Dedifferentiated amniotic fluid mesenchymal stem cell (primary cell): ENCODE measurements at regions not wholly inside any gene's neighbourhood (a gene's known extent, or its start where the extent isn't known, plus 50 kb on each side); places are given as distances from the start of the nearest gene placed in this dataset.

ENCODE experiments used
- DNase-seq: peaks from one replicate; pipeline ENCODE4 v3.0.0-alpha.2; 2016; ENCODE audit errors: extremely low spot score

DNA sequence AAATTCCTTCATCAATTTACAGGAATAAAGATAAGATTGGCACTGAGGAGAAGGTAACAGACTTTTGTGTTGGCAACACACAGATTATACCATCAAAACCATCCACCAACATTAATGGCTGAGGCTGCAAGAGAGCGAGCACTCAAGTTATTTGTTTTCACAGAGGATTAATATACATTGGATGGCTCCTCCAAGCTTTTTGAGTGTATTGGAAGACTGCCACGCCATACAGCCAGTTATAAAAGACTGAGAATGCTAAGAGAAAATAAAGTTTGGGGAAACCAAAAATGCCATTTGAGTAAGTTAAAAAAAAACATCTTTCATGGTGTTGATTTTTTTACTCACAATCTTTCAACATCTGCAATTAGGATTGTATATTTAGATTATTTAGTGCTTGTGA is 973.8 kb upstream of the SLC35B3 start:
- DNase-seq: no peak

DNA sequence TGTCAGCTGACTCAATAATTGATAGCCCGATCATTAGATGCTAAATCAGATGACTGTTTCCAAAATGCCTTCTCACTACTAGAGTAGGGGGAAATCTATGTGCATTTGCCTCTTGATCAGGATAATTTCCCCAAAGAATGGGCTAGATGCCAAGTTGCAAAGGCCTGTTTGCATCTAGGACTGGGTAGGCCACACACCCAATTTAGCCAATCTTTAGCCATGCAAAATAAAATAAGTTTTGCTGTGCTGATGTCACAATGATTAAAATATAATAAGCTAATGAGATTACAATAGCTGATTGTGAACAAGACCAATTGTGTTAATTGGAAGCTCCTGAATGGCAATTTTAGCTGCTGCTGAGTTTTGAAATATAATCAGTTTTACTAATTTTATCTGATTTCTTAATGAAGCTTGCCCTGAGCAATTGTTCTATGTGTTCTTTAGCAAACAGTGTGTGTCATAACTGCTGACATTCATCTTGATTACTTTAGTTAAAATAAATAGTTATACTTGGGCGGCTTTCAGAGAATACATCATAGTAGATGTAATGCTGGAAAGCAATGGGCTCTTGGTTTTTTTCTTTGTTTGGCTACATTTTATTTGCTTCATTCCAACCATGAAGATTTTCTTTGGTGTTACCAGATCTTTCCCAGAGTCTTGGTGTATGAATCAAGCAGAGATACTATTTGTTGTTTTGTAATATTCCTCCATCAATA is 973.2 kb upstream of the SLC35B3 start:
- DNase-seq: peak; percentile 50

DNA sequence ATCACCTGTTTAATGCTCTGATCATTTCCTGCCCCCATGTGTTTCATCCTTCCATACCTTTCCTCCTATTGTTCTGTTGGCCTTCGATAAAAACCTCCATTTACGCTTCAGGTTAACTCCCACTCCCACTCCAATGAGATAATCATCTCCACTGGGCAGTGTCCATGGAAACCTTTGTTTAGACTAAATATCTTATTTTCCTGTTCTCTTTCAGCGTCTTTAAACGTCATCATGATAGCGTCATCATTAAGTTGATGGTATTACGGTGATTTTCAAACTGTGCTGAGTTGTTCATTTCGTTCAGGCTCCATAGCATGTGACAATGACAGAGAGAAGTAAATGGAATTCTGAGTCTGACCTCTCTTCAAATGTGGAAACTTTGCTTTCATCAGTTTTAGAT is 970.5 kb upstream of the SLC35B3 start:
- no peak for DNase-seq

DNA sequence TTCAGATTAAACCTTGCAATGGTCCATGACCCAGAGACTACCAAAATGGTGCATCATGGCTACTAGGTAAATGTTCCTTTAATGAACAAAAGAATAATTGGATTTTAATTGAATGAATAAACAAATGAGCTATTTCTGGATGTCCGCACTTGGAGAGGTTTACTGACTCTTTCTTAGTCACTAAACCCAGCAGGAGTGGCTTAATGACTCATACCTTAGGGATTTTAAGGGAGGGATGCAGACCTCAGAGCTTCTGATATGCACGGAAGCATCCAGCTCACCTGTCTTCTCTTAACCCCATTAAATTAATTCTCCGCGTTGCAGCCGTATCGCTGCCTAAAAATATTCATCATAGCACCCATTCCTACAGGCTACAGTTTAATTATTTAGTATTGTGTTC is 970.0 kb upstream of the SLC35B3 start:
- DNase-seq: no peak

DNA sequence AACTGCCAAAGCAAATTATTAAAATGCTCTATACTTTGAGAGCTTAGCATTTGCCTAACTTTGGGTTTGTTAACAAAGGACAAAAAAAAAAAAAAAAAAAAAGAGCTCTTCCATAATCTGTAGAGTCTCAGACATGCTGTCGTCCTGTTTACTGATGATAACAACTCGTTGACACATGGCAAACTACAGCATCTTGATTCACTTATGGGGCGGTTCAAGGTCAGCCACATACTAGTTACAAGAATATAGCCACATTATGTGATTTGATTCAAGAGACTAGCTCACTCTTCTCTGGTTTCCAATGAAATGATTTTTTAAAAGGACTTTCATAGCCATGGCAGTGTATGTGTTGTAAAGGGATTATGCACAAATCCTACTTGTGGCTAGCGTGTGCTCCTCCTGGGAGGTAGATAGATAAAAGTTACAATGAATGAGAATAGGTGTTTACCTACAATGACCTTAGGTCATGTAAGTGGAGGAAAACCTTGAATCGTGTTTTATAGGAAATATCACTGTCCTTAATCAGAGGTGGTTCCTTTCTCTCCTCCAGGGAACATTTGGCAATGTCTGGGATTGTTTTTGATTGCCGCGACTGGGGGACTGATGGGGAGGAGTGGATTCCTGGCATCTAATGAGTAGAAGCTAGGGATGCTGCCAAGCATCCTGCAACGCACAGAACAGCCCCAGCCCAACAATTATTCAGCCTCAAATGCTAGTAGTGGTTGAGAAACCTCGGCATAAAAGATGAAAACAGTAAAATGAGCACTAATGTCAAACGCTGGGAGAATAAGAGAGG is 969.2 kb upstream of the SLC35B3 start:
- DNase-seq: no peak

DNA sequence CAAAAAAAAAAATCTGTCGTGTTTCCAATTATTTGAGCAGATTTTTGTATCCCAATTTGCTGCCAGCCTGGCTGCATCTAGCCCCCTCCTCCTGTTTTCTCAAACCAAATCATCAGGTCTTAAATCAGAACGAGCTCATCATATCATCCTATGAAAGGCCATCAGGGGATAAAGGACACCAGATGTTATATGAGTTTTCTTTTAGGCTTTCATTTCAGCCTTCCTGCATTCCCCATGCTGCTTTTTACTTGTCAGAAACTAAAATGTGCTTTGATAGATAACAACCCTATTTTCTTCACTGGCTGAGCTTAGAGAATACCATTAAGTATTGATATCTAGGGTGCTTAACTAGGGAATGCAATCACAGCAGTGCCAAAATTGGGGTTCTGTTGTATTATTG is 968.4 kb upstream of the SLC35B3 start:
- DNase-seq: no peak

DNA sequence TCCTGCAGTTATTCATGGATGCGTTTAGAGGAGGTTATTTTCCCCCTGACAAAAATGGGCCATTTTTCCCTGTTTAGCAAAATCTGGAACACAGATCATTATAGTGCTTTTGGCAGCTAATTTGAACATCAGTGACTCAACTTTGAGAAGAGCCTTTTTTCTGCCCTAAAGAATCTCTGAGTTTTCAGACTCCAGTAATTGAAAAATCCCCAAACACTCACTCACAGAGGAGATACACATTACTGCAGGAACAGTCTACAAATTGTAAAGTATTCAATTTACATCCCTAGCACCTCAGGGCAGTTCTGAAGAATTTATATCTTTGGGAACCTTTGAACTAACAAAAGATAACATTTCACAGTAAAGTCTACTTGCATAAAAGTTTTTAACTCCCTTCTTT is 966.6 kb upstream of the SLC35B3 start:
- no peak for DNase-seq

DNA sequence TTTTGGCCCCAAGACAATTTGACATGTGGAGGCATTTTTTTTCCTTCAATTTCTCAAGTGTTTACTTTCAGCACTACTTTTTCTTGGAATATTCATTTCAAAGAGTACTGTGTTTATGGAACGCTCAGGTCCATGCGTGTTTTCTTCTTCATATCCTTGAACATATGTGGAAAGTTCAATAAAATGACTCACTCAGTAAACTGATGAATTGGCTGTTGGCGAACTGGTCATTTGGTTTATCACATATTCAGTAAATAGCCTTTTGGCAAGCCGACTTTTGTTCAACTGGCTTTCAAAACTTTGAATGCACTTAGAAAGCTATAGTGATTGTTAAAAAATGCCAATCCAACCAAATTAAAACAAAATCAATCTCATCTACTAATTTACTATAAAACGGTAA is 964.6 kb upstream of the SLC35B3 start:
- no peak for DNase-seq

DNA sequence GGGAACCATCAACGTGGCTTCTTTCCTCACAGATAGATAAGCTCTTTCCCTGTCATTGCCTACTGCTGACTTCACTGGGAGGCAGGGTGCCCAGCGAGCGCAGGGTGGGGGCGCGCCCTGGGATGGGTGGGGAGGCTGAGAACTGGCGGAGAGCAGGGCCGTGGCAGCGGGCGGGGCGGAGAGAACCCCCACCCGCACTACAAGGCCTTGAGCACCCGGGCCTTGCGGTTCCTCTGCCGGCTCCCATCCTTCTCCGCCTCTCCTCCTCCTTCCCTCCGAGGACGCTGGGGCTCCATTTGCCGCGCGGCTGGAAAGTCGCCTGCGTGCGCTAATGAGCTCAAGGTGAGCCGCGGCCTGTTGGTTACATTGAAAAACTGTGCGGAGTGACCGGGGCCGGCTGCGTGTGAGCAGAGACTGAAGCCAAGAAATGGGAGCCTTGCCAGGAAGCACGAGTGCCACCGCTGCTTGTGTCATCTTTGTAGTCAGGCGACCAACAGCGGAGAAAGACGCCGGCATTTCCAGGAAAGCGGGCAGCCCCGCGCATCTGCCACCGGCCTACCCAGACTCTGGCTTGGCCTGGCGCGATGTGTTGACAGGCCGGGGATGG is 963.5 kb upstream of the SLC35B3 start:
- DNase-seq: no peak

DNA sequence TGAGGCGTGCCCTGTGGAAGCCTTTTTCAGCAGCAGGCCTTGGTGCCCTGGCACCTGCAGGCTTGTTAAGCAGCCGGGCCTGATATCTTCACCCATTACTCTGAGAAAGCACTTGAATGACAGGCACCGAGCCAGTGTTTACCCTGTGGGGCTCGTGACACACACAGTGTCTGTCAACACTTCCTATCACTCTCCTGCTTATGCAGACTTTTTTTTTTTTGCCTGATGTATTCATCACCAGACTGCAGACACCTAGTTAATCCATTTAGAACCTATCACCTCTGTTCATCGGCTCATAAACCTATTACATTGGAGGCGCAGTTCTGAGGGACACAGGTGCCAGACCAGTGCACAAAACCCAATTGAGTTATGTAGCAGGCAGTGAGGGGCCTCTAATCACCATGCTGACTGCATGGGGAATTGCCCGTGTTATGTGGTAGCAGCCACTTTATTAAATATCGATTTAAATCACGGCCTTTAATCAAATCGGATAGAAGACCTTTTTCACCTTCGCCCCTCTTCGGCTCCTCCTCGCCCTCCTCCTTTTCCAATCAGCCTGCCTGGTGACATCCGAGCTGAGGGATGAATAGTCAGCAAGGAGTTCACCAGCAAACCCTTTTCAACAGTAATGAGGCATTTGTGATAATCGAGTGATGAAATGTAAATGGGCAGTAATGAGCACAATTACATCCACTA is 962.9 kb upstream of the SLC35B3 start:
- no peak for DNase-seq

DNA sequence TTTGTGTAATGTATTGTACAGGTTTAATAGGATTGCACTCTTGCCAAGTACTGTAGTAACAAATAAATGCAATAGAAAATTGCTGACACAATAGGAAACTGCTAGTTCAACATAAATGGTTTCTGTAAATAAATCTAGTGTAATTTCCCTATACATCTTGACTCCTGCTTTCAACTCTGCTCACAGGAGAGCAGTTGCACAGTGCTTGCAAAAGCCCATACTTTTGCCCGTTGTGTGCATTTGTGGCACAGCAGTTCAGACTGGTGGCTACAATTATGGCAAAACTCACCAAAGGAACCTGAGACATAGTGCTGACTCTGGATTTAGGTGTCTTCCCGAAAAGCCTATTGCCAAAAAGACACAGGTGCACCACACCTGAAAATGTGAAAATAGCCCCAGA is 953.3 kb upstream of the SLC35B3 start:
- no peak for DNase-seq

DNA sequence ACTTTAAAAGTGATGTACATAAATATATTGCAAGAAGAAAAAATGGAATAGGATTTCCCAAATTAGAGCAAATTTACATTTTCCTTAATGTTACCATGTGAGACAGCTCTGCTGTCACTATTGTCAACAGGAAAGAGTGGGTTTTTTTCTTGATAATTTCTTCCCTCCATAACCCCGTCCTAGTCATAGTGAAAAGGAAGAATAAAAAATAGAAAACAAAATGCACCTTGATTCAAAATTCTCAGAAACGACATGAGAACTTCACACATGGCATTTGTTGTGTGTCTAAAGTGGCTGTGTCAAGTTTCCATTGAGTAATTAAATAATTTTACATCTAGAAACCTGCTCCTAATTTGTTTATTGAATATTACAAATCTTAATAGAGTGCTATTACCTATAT is 945.2 kb upstream of the SLC35B3 start:
- no peak for DNase-seq

DNA sequence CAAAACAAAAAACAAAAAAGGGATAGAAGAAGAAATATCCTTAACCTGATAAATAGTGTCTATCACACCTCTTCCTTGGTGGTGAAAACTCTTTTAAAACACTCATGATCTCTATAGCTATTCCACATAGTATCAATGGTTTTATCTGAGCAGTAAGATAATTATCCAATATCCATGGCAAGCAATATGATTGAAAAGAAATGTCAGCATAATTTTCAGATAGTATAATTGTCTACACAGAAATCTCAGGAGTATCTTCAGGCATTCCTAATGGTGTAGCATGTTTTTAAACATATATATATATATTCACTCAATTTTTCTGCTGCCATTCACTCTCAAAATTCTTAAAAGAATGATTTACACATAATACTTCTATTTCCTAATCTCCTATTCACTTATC is 938.0 kb upstream of the SLC35B3 start:
- no peak for DNase-seq

DNA sequence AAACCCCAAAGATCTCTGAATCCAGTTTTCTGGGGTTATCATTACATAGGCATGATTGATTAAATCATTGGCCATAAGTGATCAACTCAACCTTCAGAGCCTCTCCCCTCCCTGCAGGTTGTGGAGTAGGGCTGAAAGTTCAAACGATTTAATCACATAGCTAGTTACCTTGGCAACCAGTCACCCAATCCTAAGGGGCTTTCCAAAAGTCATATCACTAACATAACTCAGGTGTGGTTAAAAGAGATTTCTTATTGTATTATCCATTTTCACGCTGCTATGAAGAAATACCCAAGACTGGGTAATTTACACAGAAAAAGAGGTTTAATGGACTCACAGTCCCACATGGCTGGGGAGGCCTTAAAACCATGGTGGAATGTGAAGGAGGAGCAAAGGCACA is 935.1 kb upstream of the SLC35B3 start:
- DNase-seq: no peak

DNA sequence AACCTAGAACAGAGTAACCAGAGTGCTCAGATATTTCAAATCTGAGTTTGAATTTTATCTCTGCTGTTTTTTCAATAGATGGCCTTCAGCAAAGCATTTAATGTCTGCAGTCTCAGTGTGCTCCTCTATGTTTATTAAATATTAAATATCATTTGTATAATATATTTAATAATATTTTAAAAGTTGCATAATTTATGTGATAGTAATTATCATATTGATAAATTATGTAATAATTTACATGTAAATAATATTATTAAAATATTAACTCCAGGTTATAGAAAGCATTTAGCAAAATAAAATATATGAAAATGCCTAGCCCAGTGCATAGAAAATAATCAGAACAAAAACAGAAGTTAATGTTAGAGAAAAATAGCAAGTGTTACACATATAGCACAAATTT is 930.0 kb upstream of the SLC35B3 start:
- no peak for DNase-seq

DNA sequence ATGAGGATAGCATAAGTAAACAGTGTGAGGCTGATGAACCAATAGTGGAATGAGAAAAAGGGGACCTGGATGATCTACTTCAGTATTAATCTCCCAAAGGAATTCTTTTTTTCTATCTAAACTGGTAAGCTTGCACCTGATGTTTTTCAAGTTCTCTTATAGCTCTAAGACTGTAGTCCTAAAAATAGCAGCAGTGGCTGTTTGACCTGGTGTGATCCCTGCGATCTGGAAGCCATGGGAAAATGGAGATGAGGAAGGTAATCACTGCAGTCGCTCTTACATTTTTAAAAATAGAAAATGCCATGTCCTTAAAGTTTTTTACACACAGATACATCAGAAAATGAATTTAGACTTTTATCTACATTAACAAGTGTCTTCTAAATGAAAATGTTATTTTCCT is 926.4 kb upstream of the SLC35B3 start:
- DNase-seq: no peak

DNA sequence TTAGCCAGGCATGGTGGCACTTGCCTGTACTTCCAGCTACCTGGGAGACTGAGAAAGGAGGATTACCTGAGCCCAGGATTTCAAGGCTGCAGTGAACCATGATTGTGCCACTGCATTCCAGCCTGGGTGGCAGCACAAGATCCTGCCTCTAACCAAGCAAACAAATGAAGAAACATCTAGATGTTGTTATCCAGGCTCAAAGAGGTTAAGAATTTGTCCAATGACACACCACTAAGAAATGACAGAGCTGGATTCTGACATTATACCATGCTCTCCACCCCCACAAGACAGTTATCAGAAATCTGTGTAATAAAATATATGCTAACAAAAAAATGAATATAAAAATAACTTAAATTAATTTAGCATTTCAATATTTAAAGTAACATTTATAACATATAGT is 925.5 kb upstream of the SLC35B3 start:
- DNase-seq: no peak

DNA sequence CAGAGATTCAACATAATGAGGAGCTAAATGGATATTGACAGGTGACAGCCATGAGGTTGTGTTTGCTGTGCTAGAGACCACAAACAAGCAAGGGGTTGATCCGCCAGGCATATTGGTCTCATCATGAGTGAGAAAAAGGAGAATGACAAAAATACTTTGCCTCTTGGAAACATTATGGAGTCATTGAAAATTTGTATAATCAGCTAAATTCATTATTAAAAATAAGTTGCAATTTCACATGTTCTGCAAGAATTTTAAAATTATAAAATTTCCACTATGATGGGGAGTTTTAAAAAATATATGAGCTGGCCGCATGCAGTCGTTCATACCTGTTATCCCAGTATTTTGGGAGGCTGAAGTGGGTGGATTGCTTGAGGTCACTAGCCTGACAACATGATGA is 912.3 kb upstream of the SLC35B3 start:
- DNase-seq: no peak

DNA sequence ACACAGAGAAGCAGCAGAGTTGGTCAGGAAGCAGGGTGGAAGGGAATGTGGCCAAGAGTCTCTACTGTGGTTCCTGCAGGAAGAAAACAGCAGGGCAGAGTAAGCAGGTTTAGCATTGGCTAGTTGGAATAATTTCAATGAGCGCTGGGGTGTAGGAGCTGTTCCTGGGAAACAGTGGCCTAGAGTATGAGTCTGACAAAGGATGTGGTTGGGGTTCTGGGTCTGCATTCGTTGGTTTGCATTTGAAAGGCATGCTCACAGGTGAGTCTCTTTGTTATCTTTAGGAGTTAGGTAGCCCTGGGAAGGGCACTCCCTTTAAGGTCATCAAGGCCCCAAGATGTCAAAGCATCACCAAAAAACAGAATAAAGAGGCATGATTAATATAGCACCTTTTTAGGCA is 911.6 kb upstream of the SLC35B3 start:
- no peak for DNase-seq

DNA sequence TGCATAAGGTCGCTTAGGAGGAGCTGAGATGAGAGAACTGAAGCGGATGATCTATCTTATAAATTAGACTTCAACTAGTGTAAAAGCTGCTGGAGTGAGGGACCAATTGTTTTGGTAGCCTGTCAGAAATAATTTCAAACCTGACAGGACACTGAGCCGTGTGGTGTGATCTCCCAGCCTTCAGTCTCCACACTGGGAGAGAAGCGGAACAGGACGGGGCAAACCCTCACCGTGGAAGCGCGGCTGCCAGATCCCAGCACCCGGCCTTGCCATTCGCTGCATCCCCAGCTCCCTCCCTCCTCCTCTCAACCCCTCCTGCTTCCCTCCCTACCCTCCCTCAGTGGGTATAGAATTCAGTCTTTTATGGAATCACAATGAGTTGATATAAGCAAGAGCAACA is 900.1 kb upstream of the SLC35B3 start:
- no peak for DNase-seq

DNA sequence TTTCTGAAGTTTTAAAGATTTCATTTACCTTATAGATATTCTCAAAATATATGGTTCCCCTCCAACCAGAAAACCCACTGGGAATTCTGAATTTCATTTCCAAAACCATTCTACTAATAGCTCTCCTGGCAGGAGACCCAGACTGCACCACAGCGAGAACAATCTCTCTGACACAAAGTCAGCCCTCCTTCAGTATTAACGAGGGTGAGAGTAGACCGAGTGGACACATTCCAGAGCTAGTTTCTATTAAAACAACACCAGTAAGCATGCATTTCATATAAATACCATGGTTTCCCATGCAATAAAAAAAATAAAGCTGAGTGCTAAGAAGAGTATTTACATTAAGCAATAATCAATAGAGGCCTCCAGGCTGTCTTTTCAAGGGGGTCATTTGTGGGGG is 899.6 kb upstream of the SLC35B3 start:
- no peak for DNase-seq

DNA sequence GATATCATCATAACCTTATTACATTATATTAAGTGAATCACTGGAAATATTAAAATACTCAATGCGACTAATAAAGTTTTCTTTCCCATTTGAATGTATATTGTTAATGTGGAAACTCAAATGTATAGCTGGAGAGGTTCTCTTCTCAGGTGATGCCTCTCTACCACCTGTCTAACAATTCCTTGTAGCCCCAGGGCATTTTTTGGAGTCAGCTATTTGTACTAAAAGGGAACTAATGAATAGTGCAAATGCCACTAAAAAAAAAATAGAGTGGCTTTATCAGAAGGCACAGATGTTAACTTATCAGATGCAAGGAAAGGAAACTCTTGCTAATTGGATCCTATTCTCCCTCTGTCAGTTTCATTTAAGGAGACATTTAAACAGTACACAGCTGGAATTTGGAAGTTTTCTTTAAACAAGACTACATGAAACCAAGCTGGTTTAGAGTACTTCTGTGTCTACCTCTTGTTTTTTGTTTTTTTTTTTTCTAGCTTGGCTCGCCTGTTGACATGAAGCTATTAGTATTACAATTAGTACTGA is 897.0 kb upstream of the SLC35B3 start:
- peak; percentile 26 for DNase-seq
